ENCODE measurements at regions not wholly inside any gene's neighbourhood (a gene's known extent, or its start where the extent isn't known, plus 50 kb on each side); places are given as distances from the start of the nearest gene placed in this dataset.

- Histone ChIP-seq H3K4me1 (ENCODE audit: insufficient read depth, low read length, poor library complexity, severe bottlenecking) (no peaks in the 10 kb centered on the region), H4K20me1 (ENCODE audit: insufficient read depth, low read length) (no peaks in the 10 kb centered on the region), H3K9me3 (ENCODE audit: low read length) (no peaks in the 10 kb centered on the region), H3K79me2 (ENCODE audit: insufficient read depth, low read depth, low read length) (no peaks in the 10 kb centered on the region), H3K4me2 (ENCODE audit: low read length) (no peak overlapping the region), H3K4me3 (ENCODE audit: low read depth, low read length, poor library complexity, severe bottlenecking) (no peak overlapping the region), H3K36me3 (ENCODE audit: insufficient read depth, low read length) (no peaks in the 10 kb centered on the region), H3K9me2 (ENCODE audit: insufficient read depth, low read length) (no peaks in the 10 kb centered on the region), H2AFZ (ENCODE audit: low read length) (no peak overlapping the region), H3K27ac (ENCODE audit: low read depth, low read length, poor library complexity, severe bottlenecking) (no peak overlapping the region)
- BruUV-seq (replicated peaks) = no TSS peak
- ChIA-PET POLR2A (no interaction called here), CTCF (ENCODE audit: unreplicated experiment) (no interaction called here)
- intact Hi-C loops (cut with micrococcal nuclease; ENCODE audit: unreplicated experiment) = no loop called here
- no peak for DNase-seq (ENCODE audit: low spot score)
- TF ChIP-seq CTCF (conservative IDR thresholded peaks at IDR 0.05; ENCODE audit: low read length) = no peak
Observed at GRCh38 chr20:10951904-10952303, 278.1 kb upstream of the JAG1 start.

GRCh38 chr20:10953437-10953836, 279.6 kb upstream of the JAG1 start:
- Histone ChIP-seq H2AFZ (ENCODE audit: low read length) (no peak overlapping the region), H3K79me2 (ENCODE audit: insufficient read depth, low read depth, low read length) (no peaks in the 10 kb centered on the region), H4K20me1 (ENCODE audit: insufficient read depth, low read length) (no peaks in the 10 kb centered on the region), H3K36me3 (ENCODE audit: insufficient read depth, low read length) (no peaks in the 10 kb centered on the region), H3K4me3 (ENCODE audit: low read depth, low read length, poor library complexity, severe bottlenecking) (no peak overlapping the region), H3K4me2 (ENCODE audit: low read length) (no peak overlapping the region), H3K9me2 (ENCODE audit: insufficient read depth, low read length) (no peaks in the 10 kb centered on the region), H3K9me3 (ENCODE audit: low read length) (no peaks in the 10 kb centered on the region), H3K27ac (ENCODE audit: low read depth, low read length, poor library complexity, severe bottlenecking) (no peak overlapping the region), H3K4me1 (ENCODE audit: insufficient read depth, low read length, poor library complexity, severe bottlenecking) (no peaks in the 10 kb centered on the region)
- ChIA-PET POLR2A (no interaction called here), CTCF (ENCODE audit: unreplicated experiment) (no interaction called here)
- no TSS peak for BruUV-seq (replicated peaks)
- intact Hi-C loops (cut with micrococcal nuclease; ENCODE audit: unreplicated experiment) = no loop called here
- no peak for TF ChIP-seq CTCF (conservative IDR thresholded peaks at IDR 0.05; ENCODE audit: low read length)
- no peak for TF ChIP-seq EZH2phosphoT487 (IDR thresholded peaks at IDR 0.05; ENCODE audit: borderline replicate concordance, low read depth, low read length)
- no peak for DNase-seq (ENCODE audit: low spot score)

GRCh38 chr20:10954137-10954840, 280.5 kb upstream of the JAG1 start:
- H3K4me3 ChIP-seq (ENCODE audit: low read depth, low read length, poor library complexity, severe bottlenecking) = no peak overlapping the region
- no peak overlapping the region for H3K27ac ChIP-seq (ENCODE audit: low read depth, low read length, poor library complexity, severe bottlenecking)
- ChIA-PET CTCF (ENCODE audit: unreplicated experiment) (no interaction called here), POLR2A (no interaction called here)
- no peaks in the 10 kb centered on the region for H4K20me1 ChIP-seq (ENCODE audit: insufficient read depth, low read length)
- H3K36me3 ChIP-seq (ENCODE audit: insufficient read depth, low read length) = no peaks in the 10 kb centered on the region
- no peak for DNase-seq (ENCODE audit: low spot score)
- H3K79me2 ChIP-seq (ENCODE audit: insufficient read depth, low read depth, low read length) = no peaks in the 10 kb centered on the region
- BruUV-seq (replicated peaks) = no TSS peak
- no peak overlapping the region for H3K4me2 ChIP-seq (ENCODE audit: low read length)
- TF ChIP-seq EZH2phosphoT487 (IDR thresholded peaks at IDR 0.05; ENCODE audit: borderline replicate concordance, low read depth, low read length) (no peak), CTCF (conservative IDR thresholded peaks at IDR 0.05; ENCODE audit: low read length) (no peak)
- H3K9me2 ChIP-seq (ENCODE audit: insufficient read depth, low read length) = no peaks in the 10 kb centered on the region
- H3K9me3 ChIP-seq (ENCODE audit: low read length) = no peaks in the 10 kb centered on the region
- no peaks in the 10 kb centered on the region for H3K4me1 ChIP-seq (ENCODE audit: insufficient read depth, low read length, poor library complexity, severe bottlenecking)
- no peak overlapping the region for H2AFZ ChIP-seq (ENCODE audit: low read length)
- intact Hi-C loops (cut with micrococcal nuclease; ENCODE audit: unreplicated experiment) = no loop called here
